Smooth muscle cell (in vitro differentiated cells): ENCODE measurements at regions not wholly inside any gene's neighbourhood (a gene's known extent, or its start where the extent isn't known, plus 50 kb on each side); places are given as distances from the start of the nearest gene placed in this dataset.

Experiments
- DNase-seq: peaks from one replicate; lab custom pipeline; 2025; ENCODE audit not compliant: unreplicated experiment; lab: John Stamatoyannopoulos, UW
- H2AFZ ChIP-seq: fragments of 200-600 bp; sonication (generic); 2 replicates; pipeline ENCODE4 v1.6.0; 2016; ENCODE audit warnings: antibody characterized with exemption, low read depth, mild to moderate bottlenecking
- H3F3A ChIP-seq: fragments of 200-600 bp; sonication (generic); 2 replicates; pipeline ENCODE4 v1.6.0; 2017; ENCODE audit warnings: antibody characterized with exemption, low read depth
- H3K27ac ChIP-seq: fragments of 200-600 bp; sonication (generic); 2 replicates; pipeline ENCODE4 v1.5.1; 2016; ENCODE audit warnings: low read depth, mild to moderate bottlenecking
- H3K27me3 ChIP-seq: fragments of 200-600 bp; sonication (generic); 2 replicates; pipeline ENCODE4 v1.6.1; 2016; ENCODE audit warnings: low read depth, mild to moderate bottlenecking
- H3K36me3 ChIP-seq: fragments of 200-600 bp; sonication (generic); 2 replicates; pipeline ENCODE4 v1.5.1; 2016; ENCODE audit warnings: low read depth
- H3K4me1 ChIP-seq: fragments of 200-600 bp; sonication (generic); 2 replicates; pipeline ENCODE4 v1.5.1; 2016; ENCODE audit warnings: low read depth
- H3K4me2 ChIP-seq: fragments of 200-600 bp; sonication (generic); 2 replicates; pipeline ENCODE4 v1.6.0; 2016; ENCODE audit warnings: mild to moderate bottlenecking
- H3K4me3 ChIP-seq: fragments of 200-600 bp; sonication (generic); 2 replicates; pipeline ENCODE4 v1.5.1; 2016; ENCODE audit warnings: mild to moderate bottlenecking
- H3K79me2 ChIP-seq: fragments of 200-600 bp; sonication (generic); 2 replicates; pipeline ENCODE4 v1.6.0; 2016; ENCODE audit warnings: low read depth, mild to moderate bottlenecking
- H3K9ac ChIP-seq: fragments of 200-600 bp; sonication (generic); 2 replicates; pipeline ENCODE4 v1.6.0; 2016; ENCODE audit warnings: low read depth
- H3K9me3 ChIP-seq: fragments of 200-600 bp; sonication (generic); replicated peaks from 2 replicates; pipeline ENCODE4 v1.5.1; 2016; ENCODE audit warnings: low read depth
- H4K20me1 ChIP-seq: fragments of 200-600 bp; sonication (generic); 2 replicates; pipeline ENCODE4 v1.6.0; 2016; ENCODE audit warnings: low read depth
- WGBS: methylation state at CpG from one replicate; pipeline ENCODE4 v1.1.7; 2016; ENCODE audit warnings: low lambda C conversion rate; 5-methylcytosine and 5-hydroxymethylcytosine counted together
- TF ChIP-seq, protein P1 (sequence below): fragments of 200-600 bp; sonication (generic); IDR thresholded peaks from 2 replicates; pipeline ENCODE4 v1.5.1; 2017; ENCODE audit warnings: borderline replicate concordance, mild to moderate bottlenecking, antibody characterized with exemption; ENCODE audit not compliant: insufficient read depth, poor library complexity, severe bottlenecking

DNA sequence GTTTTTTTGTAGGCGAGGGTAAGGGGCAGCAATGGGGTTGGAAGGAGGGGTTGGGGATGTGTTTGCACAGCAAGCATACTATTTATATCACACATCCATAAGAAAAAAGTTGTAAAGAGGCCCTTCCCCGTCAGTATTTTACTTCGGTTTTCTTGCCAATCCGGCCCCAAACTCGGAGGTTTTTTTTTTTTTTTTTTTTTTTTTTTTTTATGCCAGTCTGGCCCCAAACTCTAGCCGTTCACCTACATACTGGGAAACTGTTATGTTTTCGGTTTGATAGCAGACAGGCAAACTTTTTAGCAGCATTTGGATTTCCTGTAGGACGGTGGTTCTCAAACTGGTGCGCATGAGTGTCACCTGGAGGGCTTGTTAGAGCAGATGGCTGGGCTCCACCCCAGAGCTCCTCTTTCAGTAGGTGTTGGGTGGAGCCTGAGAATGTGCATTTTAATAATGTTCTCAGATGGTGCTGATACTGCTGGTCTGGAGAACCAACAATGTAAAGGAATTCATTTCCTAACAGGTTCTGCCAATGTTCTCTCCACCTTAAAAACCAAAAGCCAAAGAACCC is 76.5 kb upstream of the ZBED5 start:
- Histone ChIP-seq H3K79me2 (no peaks in the 10 kb centered on the region), H3K4me1 (peaks cover 5% of the 10 kb centered on the region), H3K36me3 (no peaks in the 10 kb centered on the region), H3K4me2 (peak overlapping the region; percentile 87), H4K20me1 (no peaks in the 10 kb centered on the region), H2AFZ (peak overlapping the region; percentile 96), H3K27ac (peak overlapping the region; percentile 40), H3K27me3 (no peaks in the 10 kb centered on the region), H3K9ac (no peak overlapping the region), H3F3A (peaks cover 7% of the 10 kb centered on the region), H3K4me3 (peak overlapping the region; percentile 64), H3K9me3 (no peaks in the 10 kb centered on the region)
- 3% methylated on average over 9 of the region's 9 CpGs for WGBS
- TF ChIP-seq, protein P1, sequence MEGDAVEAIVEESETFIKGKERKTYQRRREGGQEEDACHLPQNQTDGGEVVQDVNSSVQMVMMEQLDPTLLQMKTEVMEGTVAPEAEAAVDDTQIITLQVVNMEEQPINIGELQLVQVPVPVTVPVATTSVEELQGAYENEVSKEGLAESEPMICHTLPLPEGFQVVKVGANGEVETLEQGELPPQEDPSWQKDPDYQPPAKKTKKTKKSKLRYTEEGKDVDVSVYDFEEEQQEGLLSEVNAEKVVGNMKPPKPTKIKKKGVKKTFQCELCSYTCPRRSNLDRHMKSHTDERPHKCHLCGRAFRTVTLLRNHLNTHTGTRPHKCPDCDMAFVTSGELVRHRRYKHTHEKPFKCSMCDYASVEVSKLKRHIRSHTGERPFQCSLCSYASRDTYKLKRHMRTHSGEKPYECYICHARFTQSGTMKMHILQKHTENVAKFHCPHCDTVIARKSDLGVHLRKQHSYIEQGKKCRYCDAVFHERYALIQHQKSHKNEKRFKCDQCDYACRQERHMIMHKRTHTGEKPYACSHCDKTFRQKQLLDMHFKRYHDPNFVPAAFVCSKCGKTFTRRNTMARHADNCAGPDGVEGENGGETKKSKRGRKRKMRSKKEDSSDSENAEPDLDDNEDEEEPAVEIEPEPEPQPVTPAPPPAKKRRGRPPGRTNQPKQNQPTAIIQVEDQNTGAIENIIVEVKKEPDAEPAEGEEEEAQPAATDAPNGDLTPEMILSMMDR: no peak
- DNase-seq: no peak

DNA sequence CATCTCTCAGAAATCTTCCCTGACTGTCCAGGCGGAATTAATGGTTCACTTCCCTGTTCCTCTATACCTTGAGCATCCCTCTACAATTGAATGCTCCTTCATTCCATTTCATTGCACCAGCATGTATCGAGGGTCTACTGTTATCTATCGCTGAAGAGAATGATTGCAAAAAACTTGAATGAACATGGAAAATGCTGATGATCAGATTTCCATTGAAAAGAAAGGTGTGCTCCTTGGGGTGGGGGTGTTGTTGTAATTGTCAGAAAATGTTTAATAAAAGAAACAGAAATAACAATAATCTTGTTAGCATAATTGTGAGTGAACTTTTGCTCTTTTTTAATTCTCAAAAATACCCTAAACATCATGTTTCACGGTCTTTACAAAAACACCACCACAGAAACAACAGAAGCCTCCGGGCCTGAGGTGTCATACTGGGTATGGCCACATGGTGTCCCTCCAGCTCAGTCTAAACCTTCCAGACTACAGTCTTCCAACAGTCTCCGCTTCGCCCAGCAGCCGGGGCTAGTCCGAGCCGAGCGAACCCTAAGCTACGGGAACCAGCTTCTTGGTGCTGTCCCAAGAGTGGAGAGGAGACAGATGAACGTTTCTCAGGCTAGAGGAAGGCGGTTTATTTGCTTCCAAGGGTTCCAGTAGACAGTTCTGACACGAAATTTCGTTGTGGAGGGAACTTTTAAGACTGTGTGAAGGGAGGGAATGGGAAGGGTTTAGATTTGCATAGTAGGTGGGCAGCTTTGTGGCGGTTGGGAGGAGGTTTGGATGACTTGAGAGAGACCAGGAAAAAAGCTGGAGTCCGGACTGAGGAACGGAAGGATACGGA is 75.8 kb upstream of the ZBED5 start:
- 8% methylated on average over 20 of the region's 20 CpGs for WGBS
- Histone ChIP-seq H3K27ac (peak overlapping the region; percentile 40), H3K4me1 (peaks cover 5% of the 10 kb centered on the region)

DNA sequence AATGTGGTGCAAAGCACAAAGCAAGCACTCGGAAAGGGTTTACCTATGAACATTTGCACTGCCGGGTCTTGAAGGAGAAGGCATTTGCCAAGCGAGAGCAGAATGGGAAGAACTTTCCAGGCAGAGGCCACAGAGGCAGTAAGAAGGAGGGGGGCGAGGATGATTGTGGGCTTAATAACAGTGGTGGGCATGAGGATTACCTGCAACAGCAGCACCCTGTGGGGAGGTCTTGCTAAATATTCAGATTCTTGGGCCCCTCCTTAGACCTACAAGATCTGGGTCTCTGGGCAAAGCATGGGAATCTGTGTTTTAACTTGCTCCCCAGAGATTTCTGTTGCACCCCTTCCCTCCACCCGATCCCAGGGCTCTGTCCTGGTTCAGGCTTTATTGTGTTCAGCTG is 75.1 kb upstream of the ZBED5 start:
- peaks cover 7% of the 10 kb centered on the region for H3F3A ChIP-seq
- no peaks in the 10 kb centered on the region for H3K27me3 ChIP-seq
- peaks cover 5% of the 10 kb centered on the region for H3K4me1 ChIP-seq
- H3K4me3 ChIP-seq: no peak overlapping the region
- no peaks in the 10 kb centered on the region for H3K36me3 ChIP-seq
- no peaks in the 10 kb centered on the region for H3K9me3 ChIP-seq
- TF ChIP-seq, protein P1: no peak
- H3K4me2 ChIP-seq: no peak overlapping the region
- H3K27ac ChIP-seq: no peak overlapping the region
- H4K20me1 ChIP-seq: no peaks in the 10 kb centered on the region
- no peaks in the 10 kb centered on the region for H3K79me2 ChIP-seq
- no peak for DNase-seq
- H2AFZ ChIP-seq: no peak overlapping the region
- 94% methylated on average over 5 of the region's 5 CpGs for WGBS
- no peak overlapping the region for H3K9ac ChIP-seq

More for the DNA sequence above, 75.8 kb upstream of the ZBED5 start:
- H3K4me3 ChIP-seq: peak overlapping the region; percentile 64
- TF ChIP-seq, protein P1: peak; percentile 93
- peak; percentile 72 for DNase-seq
- no peaks in the 10 kb centered on the region for H3K79me2 ChIP-seq
- no peak overlapping the region for H3K9ac ChIP-seq
- peak overlapping the region; percentile 96 for H2AFZ ChIP-seq
- H3F3A ChIP-seq: peaks cover 7% of the 10 kb centered on the region
- H4K20me1 ChIP-seq: no peaks in the 10 kb centered on the region
- no peaks in the 10 kb centered on the region for H3K36me3 ChIP-seq
- H3K27me3 ChIP-seq: no peaks in the 10 kb centered on the region
- peak overlapping the region; percentile 87 for H3K4me2 ChIP-seq
- no peaks in the 10 kb centered on the region for H3K9me3 ChIP-seq
